HepG2 (cell line): ENCODE measurements at regions not wholly inside any gene's neighbourhood (a gene's known extent, or its start where the extent isn't known, plus 50 kb on each side); places are given as distances from the start of the nearest gene placed in this dataset.
"Not testable (repeated sequence)": the region's sequence is repeated elsewhere in the genome, so short reads cannot be mapped to it uniquely, and the experiment has no call there.

Source experiments
- ATAC-seq: fragments of 200-7000 bp; cut with Tn5 transposase; 3 replicates; pipeline ENCODE4 v1.9.1; 2020; ENCODE audit warnings: mild to moderate bottlenecking, moderate library complexity
- BruUV-seq: library from RNA; stranded (reverse); fragments of 400-500 nt; replicated peaks from 2 replicates; lab custom pipeline; 2021; lab: Mats Ljungman, UMichigan
- CTCF ChIA-PET: fragments of 300-600 bp; formaldehyde crosslinking; extraction: SDS; loops from one replicate; lab custom pipeline; 2021; ENCODE audit warnings: low total read pairs, inconsistent platforms, low intra/inter-chr PET ratio; lab: Yijun Ruan, JAX
- POLR2A ChIA-PET: fragments of 350-600 bp; sonication (Branson Sonifier 250); formaldehyde crosslinking; loops from one replicate; lab custom pipeline; 2020; ENCODE audit warnings: antibody characterized with exemption, inconsistent platforms; lab: Yijun Ruan, JAX
- DNase-seq: peaks from one replicate; pipeline ENCODE4 v3.0.0-alpha.2; 2015; ENCODE audit warnings: low spot score
- FAIRE-seq: peaks from 3 replicates; lab custom pipeline; 2011; peaks lifted over from hg19 to GRCh38; lab: Jason Lieb, UNC
- H2AFZ ChIP-seq: one replicate; pipeline ENCODE4 v1.6.1; 2011; ENCODE audit warnings: low read length, inconsistent platforms
- H3K27ac ChIP-seq: fragments of 300-600 bp; 3 replicates; pipeline ENCODE4 v1.8.0; 2011; ENCODE audit warnings: mixed run types, mild to moderate bottlenecking, mixed read lengths, low read length, inconsistent platforms; ENCODE audit not compliant: insufficient read depth; ENCODE audit errors: extremely low read length
- H3K27me3 ChIP-seq, 2 experiments: fragments of 200-600 bp in 1 of 2; 2 replicates in 1 of 2; 3 replicates in 1 of 2; pipeline versions ENCODE4 v1.6.0 to v1.8.0; 2011; ENCODE audit warnings: low read length in 2 of 2, mild to moderate bottlenecking in 2 of 2, moderate library complexity in 2 of 2, inconsistent platforms in 1 of 2; ENCODE audit not compliant: insufficient read depth in 2 of 2, control insufficient read depth in 1 of 2
- H3K36me3 ChIP-seq, 2 experiments: fragments of 200-600 bp in 1 of 2; replicated peaks in 1 of 2; 2 replicates in 1 of 2; 3 replicates in 1 of 2; pipeline versions ENCODE4 v1.5.1 to v1.8.0; 2011; ENCODE audit warnings: low read length in 2 of 2, inconsistent platforms in 1 of 2; ENCODE audit not compliant: insufficient read depth in 2 of 2, control insufficient read depth in 1 of 2
- H3K4me1 ChIP-seq: 2 replicates; pipeline ENCODE4 v1.5.1; 2012; ENCODE audit warnings: low read length, inconsistent platforms; ENCODE audit not compliant: insufficient read depth
- H3K4me2 ChIP-seq: 2 replicates; pipeline ENCODE4 v1.6.0; 2011; ENCODE audit warnings: low read depth, low read length, inconsistent platforms
- H3K4me3 ChIP-seq, 3 experiments: fragments of 200-600 bp in 1 of 3; sonication (generic), shearing (Covaris generic) in 1 of 3; replicated peaks in 1 of 3; 2 replicates each; pipeline ENCODE4 v1.5.1; 2011 to 2016; ENCODE audit warnings: low read length in 3 of 3, inconsistent platforms in 2 of 3, low read depth in 2 of 3, mild to moderate bottlenecking in 2 of 3, control low read depth in 1 of 3, mixed read lengths in 1 of 3; ENCODE audit not compliant: insufficient read depth in 1 of 3
- H3K79me2 ChIP-seq: one replicate; pipeline ENCODE4 v1.6.1; 2011; ENCODE audit warnings: low read length, inconsistent platforms; ENCODE audit not compliant: insufficient read depth
- H3K9ac ChIP-seq: 2 replicates; pipeline ENCODE4 v1.6.0; 2011; ENCODE audit warnings: mild to moderate bottlenecking, low read depth, low read length, inconsistent platforms; ENCODE audit not compliant: insufficient read depth
- H3K9me3 ChIP-seq: 2 replicates; pipeline ENCODE4 v1.5.1; 2012; ENCODE audit warnings: mild to moderate bottlenecking, low read length
- H4K20me1 ChIP-seq: 2 replicates; pipeline ENCODE4 v1.6.0; 2011; ENCODE audit warnings: inconsistent platforms, mild to moderate bottlenecking, low read length, moderate library complexity; ENCODE audit not compliant: insufficient read depth
- AGO2 ChIP-seq: fragments of 200-400 bp; formaldehyde crosslinking; optimal IDR thresholded peaks from 2 replicates; pipeline ENCODE3; 2017; ENCODE audit warnings: mild to moderate bottlenecking, low read depth, low read length, moderate library complexity
- HDAC2 ChIP-seq: sonication (generic); formaldehyde crosslinking; IDR thresholded peaks from 2 replicates; pipeline ENCODE4 v1.4.0; 2020; ENCODE audit warnings: missing genetic modification reagents
- ZSCAN22 ChIP-seq: sonication (generic); formaldehyde crosslinking; IDR thresholded peaks from 2 replicates; pipeline ENCODE4 v1.4.0; 2020; ENCODE audit warnings: mild to moderate bottlenecking, missing genetic modification reagents
- WGBS: methylation state at CpG from one replicate; pipeline ENCODE4 v1.1.6; 2017; ENCODE audit warnings: low lambda C conversion rate; 5-methylcytosine and 5-hydroxymethylcytosine counted together
- in situ Hi-C: cut with HindIII; loops from 2 replicates; pipeline ENCODE4 v1.10.0; 2017; ENCODE audit warnings: low pct_unique_long_range_greater_than_20kb; ENCODE audit not compliant: extremely low pct_ligation_motif_present
- intact Hi-C: fragments of 100-400 bp; cut with micrococcal nuclease; formaldehyde crosslinking; loops from one replicate; pipeline ENCODE4 v1.10.0; 2022; ENCODE audit not compliant: unreplicated experiment
- TF ChIP-seq, protein P1 (sequence below): sonication (generic); formaldehyde crosslinking; IDR thresholded peaks from one replicate; pipeline ENCODE4 v1.5.1; 2020; ENCODE audit warnings: mild to moderate bottlenecking, missing genetic modification reagents; ENCODE audit errors: not compliant biosample characterization
- TF ChIP-seq, protein P2 (sequence below): sonication (generic); formaldehyde crosslinking; IDR thresholded peaks from 2 replicates; pipeline ENCODE4 v1.4.0; 2020; ENCODE audit warnings: missing genetic modification reagents, low read depth, mild to moderate bottlenecking, borderline replicate concordance

DNA sequence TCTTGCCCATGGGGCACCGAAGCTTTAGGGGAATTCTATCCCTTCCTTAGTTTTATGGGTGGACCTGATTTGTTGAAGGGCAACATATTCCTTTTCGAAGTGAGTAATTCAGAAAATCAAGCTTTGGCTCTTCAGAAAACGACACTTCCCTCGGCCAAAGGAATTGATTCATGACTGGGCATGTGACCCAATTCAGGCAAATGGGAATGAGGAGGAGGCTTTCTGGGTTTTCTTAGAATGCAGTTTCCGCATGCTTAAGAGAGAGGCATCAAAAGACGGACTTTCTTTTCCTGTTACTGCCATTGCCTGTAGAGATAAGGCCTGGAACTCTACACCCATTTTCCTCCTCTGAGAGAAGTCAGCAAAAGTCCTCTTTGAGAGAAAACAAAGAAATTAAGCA lies 179.5 kb downstream of the RFPL4B start (continued):
- TF ChIP-seq, protein P1, sequence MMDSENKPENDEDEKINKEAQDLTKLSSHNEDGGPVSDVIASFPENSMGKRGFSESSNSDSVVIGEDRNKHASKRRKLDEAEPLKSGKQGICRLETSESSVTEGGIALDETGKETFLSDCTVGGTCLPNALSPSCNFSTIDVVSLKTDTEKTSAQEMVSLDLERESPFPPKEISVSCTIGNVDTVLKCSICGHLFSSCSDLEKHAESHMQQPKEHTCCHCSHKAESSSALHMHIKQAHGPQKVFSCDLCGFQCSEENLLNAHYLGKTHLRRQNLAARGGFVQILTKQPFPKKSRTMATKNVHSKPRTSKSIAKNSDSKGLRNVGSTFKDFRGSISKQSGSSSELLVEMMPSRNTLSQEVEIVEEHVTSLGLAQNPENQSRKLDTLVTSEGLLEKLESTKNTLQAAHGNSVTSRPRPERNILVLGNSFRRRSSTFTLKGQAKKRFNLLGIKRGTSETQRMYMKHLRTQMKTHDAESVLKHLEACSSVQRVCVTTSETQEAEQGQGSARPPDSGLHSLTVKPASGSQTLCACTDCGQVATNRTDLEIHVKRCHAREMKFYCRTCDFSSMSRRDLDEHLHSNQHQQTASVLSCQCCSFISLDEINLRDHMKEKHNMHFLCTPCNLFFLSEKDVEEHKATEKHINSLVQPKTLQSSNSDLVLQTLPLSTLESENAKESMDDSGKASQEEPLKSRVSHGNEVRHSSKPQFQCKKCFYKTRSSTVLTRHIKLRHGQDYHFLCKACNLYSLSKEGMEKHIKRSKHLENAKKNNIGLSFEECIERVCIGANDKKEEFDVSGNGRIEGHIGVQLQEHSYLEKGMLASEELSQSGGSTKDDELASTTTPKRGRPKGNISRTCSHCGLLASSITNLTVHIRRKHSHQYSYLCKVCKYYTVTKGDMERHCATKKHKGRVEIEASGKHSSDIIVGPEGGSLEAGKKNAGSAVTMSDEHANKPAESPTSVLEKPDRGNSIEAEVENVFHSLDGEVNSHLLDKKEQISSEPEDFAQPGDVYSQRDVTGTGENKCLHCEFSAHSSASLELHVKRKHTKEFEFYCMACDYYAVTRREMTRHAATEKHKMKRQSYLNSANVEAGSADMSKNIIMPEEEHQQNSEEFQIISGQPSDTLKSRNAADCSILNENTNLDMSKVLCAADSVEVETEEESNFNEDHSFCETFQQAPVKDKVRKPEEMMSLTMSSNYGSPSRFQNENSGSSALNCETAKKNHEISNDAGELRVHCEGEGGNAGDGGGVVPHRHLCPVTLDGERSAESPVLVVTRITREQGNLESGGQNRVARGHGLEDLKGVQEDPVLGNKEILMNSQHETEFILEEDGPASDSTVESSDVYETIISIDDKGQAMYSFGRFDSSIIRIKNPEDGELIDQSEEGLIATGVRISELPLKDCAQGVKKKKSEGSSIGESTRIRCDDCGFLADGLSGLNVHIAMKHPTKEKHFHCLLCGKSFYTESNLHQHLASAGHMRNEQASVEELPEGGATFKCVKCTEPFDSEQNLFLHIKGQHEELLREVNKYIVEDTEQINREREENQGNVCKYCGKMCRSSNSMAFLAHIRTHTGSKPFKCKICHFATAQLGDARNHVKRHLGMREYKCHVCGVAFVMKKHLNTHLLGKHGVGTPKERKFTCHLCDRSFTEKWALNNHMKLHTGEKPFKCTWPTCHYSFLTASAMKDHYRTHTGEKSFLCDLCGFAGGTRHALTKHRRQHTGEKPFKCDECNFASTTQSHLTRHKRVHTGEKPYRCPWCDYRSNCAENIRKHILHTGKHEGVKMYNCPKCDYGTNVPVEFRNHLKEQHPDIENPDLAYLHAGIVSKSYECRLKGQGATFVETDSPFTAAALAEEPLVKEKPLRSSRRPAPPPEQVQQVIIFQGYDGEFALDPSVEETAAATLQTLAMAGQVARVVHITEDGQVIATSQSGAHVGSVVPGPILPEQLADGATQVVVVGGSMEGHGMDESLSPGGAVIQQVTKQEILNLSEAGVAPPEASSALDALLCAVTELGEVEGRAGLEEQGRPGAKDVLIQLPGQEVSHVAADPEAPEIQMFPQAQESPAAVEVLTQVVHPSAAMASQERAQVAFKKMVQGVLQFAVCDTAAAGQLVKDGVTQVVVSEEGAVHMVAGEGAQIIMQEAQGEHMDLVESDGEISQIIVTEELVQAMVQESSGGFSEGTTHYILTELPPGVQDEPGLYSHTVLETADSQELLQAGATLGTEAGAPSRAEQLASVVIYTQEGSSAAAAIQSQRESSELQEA = no peak
- no peak for TF ChIP-seq HDAC2 (CRISPR knock-in tag)
- TF ChIP-seq ZSCAN22 = no peak
- TF ChIP-seq, protein P2, sequence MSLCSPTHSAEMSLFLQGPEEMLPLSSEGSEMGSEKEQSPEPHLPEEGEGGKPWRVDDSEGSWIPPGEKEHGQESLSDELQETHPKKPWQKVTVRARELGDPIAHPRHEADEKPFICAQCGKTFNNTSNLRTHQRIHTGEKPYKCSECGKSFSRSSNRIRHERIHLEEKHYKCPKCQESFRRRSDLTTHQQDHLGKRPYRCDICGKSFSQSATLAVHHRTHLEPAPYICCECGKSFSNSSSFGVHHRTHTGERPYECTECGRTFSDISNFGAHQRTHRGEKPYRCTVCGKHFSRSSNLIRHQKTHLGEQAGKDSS (CRISPR knock-in tag) = no peak
- TF ChIP-seq AGO2 = no peak

DNA sequence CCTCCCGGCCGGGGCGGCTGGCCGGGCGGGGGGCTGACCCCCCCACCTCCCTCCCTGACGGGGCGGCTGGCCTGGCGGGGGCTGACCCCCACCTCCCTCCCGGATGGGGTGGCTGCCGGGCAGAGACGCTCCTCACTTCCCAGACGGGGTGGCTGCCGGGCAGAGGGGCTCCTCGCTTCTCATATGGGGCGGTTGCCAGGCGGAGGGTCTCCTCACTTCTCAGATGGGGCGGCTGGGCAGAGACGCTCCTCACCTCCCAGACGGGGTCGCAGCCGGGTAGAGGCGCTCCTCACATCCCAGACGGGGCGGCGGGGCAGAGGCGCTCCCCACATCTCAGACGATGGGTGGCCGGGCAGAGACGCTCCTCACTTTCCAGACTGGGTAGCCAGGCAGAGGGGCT lies 181.2 kb downstream of the RFPL4B start:
- BruUV-seq, H4K20me1 ChIP-seq, CTCF ChIA-PET, H3K4me3 ChIP-seq, POLR2A ChIA-PET, H3K9me3 ChIP-seq, H3K4me1 ChIP-seq, H3K79me2 ChIP-seq, H3K27ac ChIP-seq, H3K9ac ChIP-seq, H3K27me3 ChIP-seq, H3K4me2 ChIP-seq, ATAC-seq, in situ Hi-C loops, H3K36me3 ChIP-seq, H2AFZ ChIP-seq, FAIRE-seq, DNase-seq, intact Hi-C loops: not testable (repeated sequence)
- 83% methylated on average over 9 of the region's 29 CpGs for WGBS
